ENCODE measurements at regions not wholly inside any gene's neighbourhood (a gene's known extent, or its start where the extent isn't known, plus 50 kb on each side); places are given as distances from the start of the nearest gene placed in this dataset.
"Not testable (repeated sequence)": the region's sequence is repeated elsewhere in the genome, so short reads cannot be mapped to it uniquely, and the experiment has no call there.

DNA sequence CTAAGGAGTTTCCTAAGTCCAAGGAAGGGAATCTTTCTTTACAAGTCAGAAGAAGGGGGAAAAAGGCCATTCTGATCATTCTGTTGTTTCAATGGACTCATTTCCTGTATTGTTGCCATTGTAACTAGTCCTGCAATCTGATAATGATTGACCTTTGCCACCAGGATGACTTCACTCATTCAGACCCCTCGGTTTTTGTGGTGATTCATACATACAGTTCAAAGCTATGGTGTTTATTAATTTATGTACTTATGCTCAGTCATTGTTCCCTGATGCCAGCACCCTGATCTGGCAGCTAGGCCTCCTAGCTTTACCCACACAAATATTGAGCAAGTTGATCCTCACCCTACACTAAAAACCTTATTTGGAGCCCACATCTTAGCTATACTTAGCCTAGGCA is 57.6 kb upstream of the ZNF519 start:
- DNase-seq (ENCODE audit: low spot score) = no peak

DNA sequence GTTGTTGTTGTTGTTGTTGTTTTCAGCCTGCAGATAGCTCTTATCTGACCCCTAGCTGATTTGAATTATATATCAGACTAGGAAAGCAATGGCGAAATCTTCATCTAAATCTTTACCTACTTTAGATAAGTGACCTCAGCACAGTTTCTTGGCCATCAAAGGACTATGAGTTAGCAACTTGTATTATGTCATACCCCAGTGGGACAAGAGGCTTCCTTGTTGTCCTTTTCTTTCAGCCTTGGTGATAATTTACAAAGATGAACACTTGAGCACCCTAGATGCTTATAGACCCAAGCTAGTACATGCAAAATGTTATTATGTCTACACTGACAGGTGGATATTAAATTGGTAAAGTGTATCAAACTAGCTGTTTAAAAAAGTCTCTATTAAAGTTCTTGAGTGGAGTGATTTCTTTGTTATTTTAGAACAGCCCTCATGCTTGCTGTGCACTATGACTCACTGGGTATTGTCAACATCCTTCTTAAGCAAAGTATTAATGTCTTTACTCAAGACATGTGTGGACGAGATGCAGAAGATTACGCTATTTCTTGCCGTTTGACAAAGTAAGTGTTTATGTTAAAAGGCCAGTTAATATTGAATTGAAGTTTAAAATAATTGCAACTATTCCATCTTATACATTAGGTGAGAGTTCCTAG is 56.6 kb upstream of the ZNF519 start:
- DNase-seq (ENCODE audit: low spot score) = not testable (repeated sequence)

Measured in mucosa of gallbladder (tissue), 1 donor.